MCF 10A (cell line): ENCODE measurements at regions not wholly inside any gene's neighbourhood (a gene's known extent, or its start where the extent isn't known, plus 50 kb on each side); places are given as distances from the start of the nearest gene placed in this dataset.

ENCODE experiments used
- BruUV-seq: library from RNA; stranded (reverse); fragments of 400-500 nt; replicated peaks from 2 replicates; lab custom pipeline; 2021; lab: Mats Ljungman, UMichigan
- CTCF ChIA-PET: fragments of 300-600 bp; sonication (Branson Sonifier 250); formaldehyde crosslinking; extraction: SDS; loops from one replicate; lab custom pipeline; 2021; ENCODE audit warnings: antibody characterized with exemption, inconsistent platforms; lab: Yijun Ruan, JAX
- POLR2A ChIA-PET: fragments of 300-600, 350-650 bp; sonication (Branson Sonifier 250); formaldehyde crosslinking; extraction: SDS; loops from one replicate; lab custom pipeline; 2020; ENCODE audit warnings: antibody characterized with exemption, inconsistent platforms; lab: Yijun Ruan, JAX
- DNase-seq: peaks from one replicate; pipeline ENCODE4 v3.0.0-alpha.2; 2018; ENCODE audit not compliant: unreplicated experiment
- H3K27ac Mint-ChIP-seq: one replicate; pipeline ENCODE4 v1.8.0; 2022; ENCODE audit warnings: mild to moderate bottlenecking, low read depth, mixed read lengths; ENCODE audit not compliant: unreplicated experiment
- H3K27me3 Mint-ChIP-seq: one replicate; pipeline ENCODE4 v1.8.0; 2022; ENCODE audit warnings: mixed read lengths; ENCODE audit not compliant: insufficient read depth, unreplicated experiment
- H3K36me3 Mint-ChIP-seq: one replicate; pipeline ENCODE4 v1.8.0; 2022; ENCODE audit warnings: mild to moderate bottlenecking, moderate library complexity, mixed read lengths; ENCODE audit not compliant: insufficient read depth, unreplicated experiment
- H3K4me1 Mint-ChIP-seq: one replicate; pipeline ENCODE4 v1.8.0; 2022; ENCODE audit warnings: mixed read lengths; ENCODE audit not compliant: insufficient read depth, unreplicated experiment
- H3K4me3 Mint-ChIP-seq: one replicate; pipeline ENCODE4 v1.8.0; 2022; ENCODE audit warnings: mild to moderate bottlenecking, moderate library complexity, mixed read lengths; ENCODE audit not compliant: unreplicated experiment
- H3K9me3 Mint-ChIP-seq: one replicate; pipeline ENCODE4 v1.8.0; 2022; ENCODE audit warnings: mixed read lengths; ENCODE audit not compliant: unreplicated experiment
- CTCF ChIP-seq: fragments of 200-600 bp; IDR thresholded peaks from one replicate; pipeline ENCODE4 v1.8.0; 2022; ENCODE audit warnings: antibody characterized with exemption, mild to moderate bottlenecking; ENCODE audit not compliant: unreplicated experiment
- intact Hi-C: fragments of 100-400 bp; cut with micrococcal nuclease; formaldehyde crosslinking; loops from 2 replicates; pipeline ENCODE4 v1.14.1; 2022

GRCh38 chr12:82209533-82209932 is 148.7 kb downstream of the CCDC59 start:
- ChIA-PET CTCF (no interaction called here), POLR2A (no interaction called here)
- H3K27ac Mint-ChIP-seq, result no peak overlapping the region
- no peaks in the 10 kb centered on the region for H3K36me3 Mint-ChIP-seq
- no peak overlapping the region for H3K4me3 Mint-ChIP-seq
- TF ChIP-seq CTCF, result no peak
- intact Hi-C loops, result no loop called here
- no peak for DNase-seq
- H3K4me1 Mint-ChIP-seq, result no peaks in the 10 kb centered on the region
- H3K9me3 Mint-ChIP-seq, result no peaks in the 10 kb centered on the region
- no peaks in the 10 kb centered on the region for H3K27me3 Mint-ChIP-seq
- BruUV-seq, result no TSS peak

DNA sequence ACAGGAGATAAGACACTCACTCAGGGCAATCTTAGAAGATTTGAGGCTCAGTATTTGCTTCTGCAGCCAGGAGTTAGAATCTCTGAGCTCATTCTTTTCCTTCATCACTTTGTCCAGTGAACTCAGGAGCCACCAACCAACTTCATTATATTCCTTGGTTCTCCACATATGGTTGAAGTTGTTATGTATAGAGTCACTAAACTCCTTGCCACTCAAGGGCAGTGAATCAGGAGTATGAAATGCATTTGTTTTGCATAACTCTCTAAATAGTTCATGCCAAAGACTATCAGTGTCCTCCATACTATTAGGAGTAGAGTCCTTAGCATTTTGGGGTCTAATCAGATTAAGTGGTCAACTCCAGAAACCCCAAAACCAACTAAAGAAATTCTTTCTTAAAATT is 150.6 kb downstream of the CCDC59 start:
- no peak overlapping the region for H3K27ac Mint-ChIP-seq
- intact Hi-C loops, result no loop called here
- H3K4me1 Mint-ChIP-seq, result peaks cover 9% of the 10 kb centered on the region
- no peaks in the 10 kb centered on the region for H3K27me3 Mint-ChIP-seq
- no peak for TF ChIP-seq CTCF
- H3K4me3 Mint-ChIP-seq, result no peak overlapping the region
- H3K9me3 Mint-ChIP-seq, result no peaks in the 10 kb centered on the region
- DNase-seq, result no peak
- ChIA-PET CTCF (no interaction called here), POLR2A (no interaction called here)
- H3K36me3 Mint-ChIP-seq, result no peaks in the 10 kb centered on the region
- BruUV-seq, result no TSS peak

DNA sequence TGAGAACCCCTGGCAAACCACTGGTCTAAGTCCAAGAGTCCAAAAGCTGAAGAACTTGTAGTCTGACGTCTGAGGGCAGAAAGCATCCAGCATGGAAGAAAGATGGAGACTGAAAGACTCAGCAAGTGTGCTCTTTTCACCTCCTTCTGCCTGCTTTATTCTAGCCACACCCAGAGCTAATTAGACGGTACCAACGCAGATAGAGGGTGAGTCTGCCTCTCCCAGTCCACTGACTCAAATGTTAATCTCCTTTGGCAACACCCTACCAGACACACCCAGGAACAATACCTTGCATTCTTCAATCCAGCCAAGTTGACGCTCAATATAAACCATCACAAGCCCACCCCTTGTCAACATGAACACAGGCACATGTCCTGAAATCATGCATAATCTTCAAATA is 155.1 kb downstream of the CCDC59 start:
- Mint-ChIP-seq H3K4me1 (peaks cover 19% of the 10 kb centered on the region), H3K27ac (no peak overlapping the region), H3K27me3 (no peaks in the 10 kb centered on the region), H3K4me3 (no peak overlapping the region), H3K9me3 (no peaks in the 10 kb centered on the region), H3K36me3 (no peaks in the 10 kb centered on the region)
- no peak for TF ChIP-seq CTCF
- BruUV-seq, result no TSS peak
- ChIA-PET CTCF (interaction anchor here (1.1 kb wide), 1 partner anchor 25 kb away, joined by 3 read pairs; no protein-coding TSS in a partner anchor), POLR2A (no interaction called here)
- intact Hi-C loops, result no loop called here
- peak; percentile 9 for DNase-seq

GRCh38 chr12:82187595-82187994 is 170.6 kb downstream of the CCDC59 start:
- intact Hi-C loops, result no loop called here
- Mint-ChIP-seq H3K9me3 (peaks cover 8% of the 10 kb centered on the region), H3K4me3 (no peak overlapping the region), H3K27me3 (no peaks in the 10 kb centered on the region), H3K27ac (no peak overlapping the region), H3K36me3 (no peaks in the 10 kb centered on the region), H3K4me1 (peaks cover 7% of the 10 kb centered on the region)
- BruUV-seq, result no TSS peak
- no peak for DNase-seq
- ChIA-PET POLR2A (no interaction called here), CTCF (no interaction called here)
- no peak for TF ChIP-seq CTCF
